GM12878 (cell line): ENCODE measurements at regions not wholly inside any gene's neighbourhood (a gene's known extent, or its start where the extent isn't known, plus 50 kb on each side); places are given as distances from the start of the nearest gene placed in this dataset.

Experiments used
- FOS ChIP-seq: IDR thresholded peaks from 3 replicates; pipeline ENCODE4 v1.6.1; 2011; ENCODE audit warnings: borderline replicate concordance; ENCODE audit not compliant: insufficient read length; ENCODE audit errors: extremely low read depth
- KLF5 ChIP-seq: fragments of 450-650 bp; IDR thresholded peaks from 2 replicates; pipeline ENCODE4 v1.6.1; 2014; ENCODE audit warnings: mild to moderate bottlenecking; ENCODE audit not compliant: partially characterized antibody
- MLLT1 ChIP-seq: fragments of 450-650 bp; IDR thresholded peaks from 2 replicates; pipeline ENCODE4 v1.6.1; 2016; ENCODE audit warnings: mild to moderate bottlenecking
- NFIC ChIP-seq: IDR thresholded peaks from 2 replicates; pipeline ENCODE4 v1.6.1; 2012; ENCODE audit warnings: low read depth, mild to moderate bottlenecking, inconsistent platforms, low read length, moderate library complexity
- PKNOX1 ChIP-seq: fragments of 450-650 bp; IDR thresholded peaks from 2 replicates; pipeline ENCODE4 v1.6.1; 2016; ENCODE audit warnings: mild to moderate bottlenecking
- PRDM15 ChIP-seq: fragments of 450-650 bp; formaldehyde crosslinking; IDR thresholded peaks from 2 replicates; pipeline ENCODE4 v1.4.0; 2020; ENCODE audit warnings: mild to moderate bottlenecking, moderate library complexity
- SMARCA5 ChIP-seq: fragments of 450-650 bp; IDR thresholded peaks from 2 replicates; pipeline ENCODE4 v1.6.1; 2017; ENCODE audit warnings: mild to moderate bottlenecking

GRCh38 chr12:93103154-93103553 is 174.1 kb upstream of the EEA1 start (continued):
- TF ChIP-seq SMARCA5 (no peak), NFIC (no peak), FOS (no peak), MLLT1 (no peak), PKNOX1 (no peak), KLF5 (no peak), PRDM15 (no peak)
